ENCODE measurements at regions not wholly inside any gene's neighbourhood (a gene's known extent, or its start where the extent isn't known, plus 50 kb on each side); places are given as distances from the start of the nearest gene placed in this dataset.

- Histone ChIP-seq H3K4me1 (ENCODE audit: control insufficient read depth, insufficient read depth, low read length) (no peaks in the 10 kb centered on the region), H3K4me2 (ENCODE audit: low read depth, low read length) (no peak overlapping the region), H3K4ac (ENCODE audit: low read depth, low read length) (no peak overlapping the region), H3K56ac (ENCODE audit: extremely low read depth, insufficient read depth, low read length) (no peak overlapping the region), H2AFZ (replicated peaks; ENCODE audit: low read length, poor library complexity) (no peak overlapping the region), H2AK9ac (replicated peaks; ENCODE audit: low read depth, low read length, poor library complexity) (no peak overlapping the region), H2BK5ac (ENCODE audit: low read depth, low read length, poor library complexity, severe bottlenecking) (no peak overlapping the region), H3K14ac (replicated peaks; ENCODE audit: low read depth, low read length) (no peak overlapping the region), H4K20me1 (ENCODE audit: insufficient read depth, low read length) (no peaks in the 10 kb centered on the region), H4K8ac (ENCODE audit: low read depth in 2 of 2, low read length in 2 of 2) (no peak overlapping the region), H2BK15ac (ENCODE audit: low read depth, low read length) (no peak overlapping the region), H3K79me1 (ENCODE audit: low read depth in 1 of 2, low read length in 2 of 2) (no peaks in the 10 kb centered on the region), H3K9me3 (ENCODE audit: control insufficient read depth, insufficient read depth, low read length) (0 out of 2 replicates have a peak, but pooled peaks cover 4% of the 10 kb centered on the region), H4K91ac (ENCODE audit: insufficient read depth, low read depth, low read length) (no peak overlapping the region), H3K18ac (ENCODE audit: low read depth, low read length) (no peak overlapping the region), H3K36me3 (ENCODE audit: control insufficient read depth, insufficient read depth, low read length) (no peaks in the 10 kb centered on the region), H3K9ac (ENCODE audit: low read depth, low read length) (no peak overlapping the region), H2BK120ac (ENCODE audit: low read depth, low read length) (no peak overlapping the region), H3K27me3 (ENCODE audit: control insufficient read depth, insufficient read depth, low read length) (no peaks in the 10 kb centered on the region), H2BK20ac (ENCODE audit: low read depth, low read length) (no peak overlapping the region), H3K23ac (ENCODE audit: low read depth, low read length) (no peak overlapping the region), H2AK5ac (ENCODE audit: low read depth, low read length) (no peak overlapping the region), H4K5ac (ENCODE audit: low read depth, low read length) (no peak overlapping the region), H3K9me1 (ENCODE audit: insufficient read depth, low read length) (no peaks in the 10 kb centered on the region), H3K4me3 (ENCODE audit: insufficient read depth, low read depth, low read length) (no peak overlapping the region), H3K27ac (ENCODE audit: insufficient read depth, low read length) (no peak overlapping the region)
- ChIA-PET POLR2A (ENCODE audit: unreplicated experiment) (no interaction called here), CTCF (interaction anchor here (1.0 kb wide), 1 partner anchor 25 kb away, joined by 3 read pairs; no protein-coding TSS in a partner anchor)
- in situ Hi-C loops (cut with MboI; ENCODE audit: low sequenced_read_pairs) = no loop called here
- intact Hi-C loops (cut with micrococcal nuclease) = no loop called here
- DNase-seq = no peak
- TF ChIP-seq CHD1 (IDR thresholded peaks at IDR 0.05; ENCODE audit: low read depth, low read length) (no peak), BHLHE40 (IDR thresholded peaks at IDR 0.05; ENCODE audit: low read depth, low read length) (no peak), USF2 (IDR thresholded peaks at IDR 0.05; ENCODE audit: low read depth, low read length) (no peak), CEBPB (IDR thresholded peaks at IDR 0.05; ENCODE audit: low read depth, low read length) (no peak), RCOR1 (IDR thresholded peaks at IDR 0.05; ENCODE audit: insufficient replicate concordance, low read length) (no peak), RFX5 (IDR thresholded peaks at IDR 0.05; ENCODE audit: low read depth, low read length) (no peak), POLR2A (IDR thresholded peaks at IDR 0.05; ENCODE audit: low read depth, low read length) (no peak), FOS (IDR thresholded peaks at IDR 0.05; ENCODE audit: low read depth, low read length) (no peak), NFE2L2 (IDR thresholded peaks at IDR 0.05; ENCODE audit: low read depth, low read length) (no peak), CTCF (conservative IDR thresholded peaks at IDR 0.05; ENCODE audit: low read depth, low read length) (no peak), SMC3 (IDR thresholded peaks at IDR 0.05; ENCODE audit: low read depth, low read length) (no peak)
- dilution Hi-C loops (cut with HindIII; ENCODE audit: low sequenced_read_pairs, unreplicated experiment) = no loop called here
- BruUV-seq (replicated peaks) = no TSS peak
- ATAC-seq (ENCODE audit: low read depth) = no peak
- WGBS, 2 experiments (ENCODE audit: extremely low coverage in 2 of 2, insufficient read length in 1 of 2) = 0% methylated on average over 1 of the region's 3 CpGs; no CpG with 5 or more reads in 1 of the 2 experiments
These were observed 168.2 kb upstream of the RARB start for GRCh38 chr3:25259871-25260270.
